Liver (tissue), 8 donors: ENCODE measurements at regions not wholly inside any gene's neighbourhood (a gene's known extent, or its start where the extent isn't known, plus 50 kb on each side); places are given as distances from the start of the nearest gene placed in this dataset.

ENCODE experiments used
- DNase-seq: peaks from one replicate; pipeline ENCODE4 v3.0.0-alpha.2; 2017; ENCODE audit warnings: low spot score
- H3K27ac ChIP-seq, 2 donors: one replicate each; pipeline ENCODE4 v1.7.0; 2013; ENCODE audit warnings: inconsistent platforms in 2 of 2, low read length in 2 of 2, control low read depth in 1 of 2, low read depth in 1 of 2, mild to moderate bottlenecking in 1 of 2
- H3K27me3 ChIP-seq, 4 donors: one replicate each; pipeline versions ENCODE4 v1.6.1 to v1.7.0; 2013; ENCODE audit warnings: low read length in 3 of 4, inconsistent platforms in 1 of 4, mild to moderate bottlenecking in 1 of 4, moderate library complexity in 1 of 4; ENCODE audit not compliant: control insufficient read depth in 4 of 4, insufficient read depth in 4 of 4
- H3K36me3 ChIP-seq, 4 donors: one replicate each; pipeline versions ENCODE4 v1.6.1 to v1.7.0; 2013; ENCODE audit warnings: low read length in 3 of 4, mild to moderate bottlenecking in 3 of 4, low read depth in 1 of 4, moderate library complexity in 1 of 4; ENCODE audit not compliant: control insufficient read depth in 4 of 4, insufficient read depth in 3 of 4
- H3K4me1 ChIP-seq, 4 donors: one replicate each; pipeline versions ENCODE4 v1.6.1 to v1.7.0; 2013; ENCODE audit warnings: low read length in 3 of 4, mild to moderate bottlenecking in 3 of 4, moderate library complexity in 1 of 4; ENCODE audit not compliant: control insufficient read depth in 4 of 4, insufficient read depth in 4 of 4
- H3K4me3 ChIP-seq, 3 donors: one replicate each; pipeline versions ENCODE4 v1.6.1 to v1.7.0; 2013; ENCODE audit warnings: low read length in 3 of 3, control low read depth in 1 of 3, low read depth in 1 of 3, mild to moderate bottlenecking in 1 of 3
- H3K9ac ChIP-seq, 2 donors: one replicate each; pipeline ENCODE4 v1.7.0; 2013; ENCODE audit warnings: low read length in 2 of 2, mild to moderate bottlenecking in 2 of 2, moderate library complexity in 2 of 2, control low read depth in 1 of 2, low read depth in 1 of 2
- H3K9me3 ChIP-seq, 4 donors: one replicate each; pipeline versions ENCODE4 v1.6.1 to v1.7.0; 2013; ENCODE audit warnings: low read length in 3 of 4; ENCODE audit not compliant: control insufficient read depth in 4 of 4
- ATF3 ChIP-seq: IDR thresholded peaks from 2 replicates; pipeline ENCODE4 v1.6.1; 2016; ENCODE audit warnings: antibody characterized with exemption
- CTCF ChIP-seq: fragments of 150-350 bp; IDR thresholded peaks from 2 replicates; pipeline ENCODE4 v1.5.1; 2017; ENCODE audit warnings: improper control_type of control experiment, low read depth, low read length; ENCODE audit not compliant: missing input control
- EGR1 ChIP-seq, 2 donors: IDR thresholded peaks; 2 replicates each; pipeline ENCODE4 v1.6.1; 2016 to 2018; ENCODE audit warnings: antibody characterized with exemption in 2 of 2, low read depth in 2 of 2
- FOXA1 ChIP-seq: IDR thresholded peaks from 2 replicates; pipeline ENCODE4 v1.6.1; 2016; ENCODE audit warnings: antibody characterized with exemption
- FOXA2 ChIP-seq: IDR thresholded peaks from 2 replicates; pipeline ENCODE4 v1.6.1; 2016; ENCODE audit warnings: antibody characterized with exemption
- GABPA ChIP-seq, 2 donors: IDR thresholded peaks in 1 of 2; conservative IDR thresholded peaks in 1 of 2; 2 replicates each; pipeline ENCODE4 v1.6.1; 2016; ENCODE audit warnings: antibody characterized with exemption in 2 of 2, mild to moderate bottlenecking in 1 of 2, moderate library complexity in 1 of 2
- HNF4A ChIP-seq, 2 donors: conservative IDR thresholded peaks; 2 replicates each; pipeline ENCODE4 v1.6.1; 2016; ENCODE audit warnings: antibody characterized with exemption in 2 of 2, mild to moderate bottlenecking in 2 of 2
- JUND ChIP-seq, 2 donors: IDR thresholded peaks; 2 replicates each; pipeline ENCODE4 v1.6.1; 2016; ENCODE audit warnings: antibody characterized with exemption in 2 of 2
- MAX ChIP-seq: IDR thresholded peaks from 2 replicates; pipeline ENCODE4 v1.6.1; 2016; ENCODE audit warnings: antibody characterized with exemption
- NR2F2 ChIP-seq: IDR thresholded peaks from 2 replicates; pipeline ENCODE4 v1.6.1; 2016; ENCODE audit warnings: antibody characterized with exemption
- RAD21 ChIP-seq, 2 donors: IDR thresholded peaks; 2 replicates each; pipeline ENCODE4 v1.6.1; 2016; ENCODE audit warnings: antibody characterized with exemption in 2 of 2, mild to moderate bottlenecking in 2 of 2
- RXRA ChIP-seq, 2 donors: IDR thresholded peaks; 2 replicates each; pipeline ENCODE4 v1.6.1; 2017 to 2018; ENCODE audit warnings: antibody characterized with exemption in 2 of 2, mild to moderate bottlenecking in 1 of 2
- SP1 ChIP-seq: IDR thresholded peaks from 2 replicates; pipeline ENCODE4 v1.6.1; 2018; ENCODE audit warnings: antibody characterized with exemption, mild to moderate bottlenecking
- TAF1 ChIP-seq: conservative IDR thresholded peaks from 2 replicates; pipeline ENCODE4 v1.6.1; 2016; ENCODE audit warnings: antibody characterized with exemption, mild to moderate bottlenecking
- YY1 ChIP-seq: IDR thresholded peaks from 2 replicates; pipeline ENCODE4 v1.6.1; 2016; ENCODE audit warnings: antibody characterized with exemption, mild to moderate bottlenecking
- ZBTB33 ChIP-seq: IDR thresholded peaks from 2 replicates; pipeline ENCODE4 v1.6.1; 2016; ENCODE audit warnings: antibody characterized with exemption
- WGBS: extraction: QIAGEN DNeasy Blood & Tissue Kit; methylation state at CpG from one replicate; pipeline ENCODE4 v1.1.7; 2013; 5-methylcytosine and 5-hydroxymethylcytosine counted together
- TF ChIP-seq, protein P1 (sequence below): IDR thresholded peaks from 2 replicates; pipeline ENCODE4 v1.6.1; 2016; ENCODE audit warnings: antibody characterized with exemption, mild to moderate bottlenecking
- donor health status: healthy.
- donor health status: healthy.
- donor health status: healthy.
- donor health status: healthy.
- donor health status: healthy.

DNA sequence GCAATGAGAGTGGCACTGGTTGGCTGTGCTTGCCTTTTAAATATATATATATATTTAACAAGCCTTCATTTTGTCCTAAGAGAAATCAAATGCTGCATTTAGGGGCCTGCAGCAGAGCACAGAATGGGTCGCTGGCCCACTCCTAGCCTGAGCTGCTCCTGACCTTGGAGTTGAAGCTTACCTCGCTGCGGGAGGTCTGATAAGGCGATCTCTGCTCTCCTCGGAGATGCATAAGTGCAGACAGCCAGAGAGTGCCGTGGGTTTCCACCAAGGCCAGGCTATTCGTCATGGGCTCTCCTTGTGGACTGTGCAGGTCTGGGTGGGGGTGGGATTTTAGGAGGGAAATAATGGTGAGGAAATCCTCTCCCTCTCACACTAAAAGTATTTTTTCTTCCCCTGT lies 99.5 kb upstream of the IKZF1 start (continued):
- TF ChIP-seq MAX (no peak), HNF4A (conservative IDR thresholded peaks at IDR 0.05) (no peak), YY1 (no peak), TAF1 (no peak), FOXA2 (no peak), EGR1 (IDR thresholded peaks at IDR 0.05; ENCODE audit: low read depth in 2 of 2) (no peak), ZBTB33 (no peak), RXRA (IDR thresholded peaks at IDR 0.05) (no peak)

DNA sequence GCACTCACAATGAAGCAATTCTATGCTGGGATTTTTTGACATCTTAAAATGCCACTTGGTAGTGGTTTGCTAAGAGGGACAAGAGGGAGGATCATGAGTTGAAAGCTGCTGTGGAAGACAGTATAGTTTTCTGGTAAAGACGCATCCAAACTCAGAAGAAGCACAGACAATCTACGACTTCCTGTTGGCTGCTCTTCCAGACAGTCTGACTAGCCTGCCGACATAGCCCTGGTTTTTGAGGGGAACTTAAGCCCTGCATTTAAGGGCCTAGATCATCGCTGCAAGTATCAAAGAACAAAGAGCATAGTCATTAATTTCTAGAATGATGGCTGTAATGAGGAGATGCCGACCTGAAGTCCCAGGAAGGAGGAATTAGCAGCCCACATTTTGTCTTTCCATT lies 99.9 kb upstream of the IKZF1 start:
- H3K4me1 ChIP-seq: no peaks in the 10 kb centered on the region
- no peak for DNase-seq
- H3K9me3 ChIP-seq: no peaks in the 10 kb centered on the region
- no peaks in the 10 kb centered on the region for H3K27me3 ChIP-seq
- H3K36me3 ChIP-seq: no peaks in the 10 kb centered on the region
- H3K9ac ChIP-seq: no peak overlapping the region
- no peak overlapping the region for H3K27ac ChIP-seq
- no peak for TF ChIP-seq NR2F2
- no peak for TF ChIP-seq RXRA (IDR thresholded peaks at IDR 0.05)
- TF ChIP-seq CTCF: no peak
- TF ChIP-seq MAX: no peak
- TF ChIP-seq GABPA (IDR thresholded peaks at IDR 0.05 in 1 of 2, conservative IDR thresholded peaks at IDR 0.05 in 1 of 2): no peak
- TF ChIP-seq, protein P1, sequence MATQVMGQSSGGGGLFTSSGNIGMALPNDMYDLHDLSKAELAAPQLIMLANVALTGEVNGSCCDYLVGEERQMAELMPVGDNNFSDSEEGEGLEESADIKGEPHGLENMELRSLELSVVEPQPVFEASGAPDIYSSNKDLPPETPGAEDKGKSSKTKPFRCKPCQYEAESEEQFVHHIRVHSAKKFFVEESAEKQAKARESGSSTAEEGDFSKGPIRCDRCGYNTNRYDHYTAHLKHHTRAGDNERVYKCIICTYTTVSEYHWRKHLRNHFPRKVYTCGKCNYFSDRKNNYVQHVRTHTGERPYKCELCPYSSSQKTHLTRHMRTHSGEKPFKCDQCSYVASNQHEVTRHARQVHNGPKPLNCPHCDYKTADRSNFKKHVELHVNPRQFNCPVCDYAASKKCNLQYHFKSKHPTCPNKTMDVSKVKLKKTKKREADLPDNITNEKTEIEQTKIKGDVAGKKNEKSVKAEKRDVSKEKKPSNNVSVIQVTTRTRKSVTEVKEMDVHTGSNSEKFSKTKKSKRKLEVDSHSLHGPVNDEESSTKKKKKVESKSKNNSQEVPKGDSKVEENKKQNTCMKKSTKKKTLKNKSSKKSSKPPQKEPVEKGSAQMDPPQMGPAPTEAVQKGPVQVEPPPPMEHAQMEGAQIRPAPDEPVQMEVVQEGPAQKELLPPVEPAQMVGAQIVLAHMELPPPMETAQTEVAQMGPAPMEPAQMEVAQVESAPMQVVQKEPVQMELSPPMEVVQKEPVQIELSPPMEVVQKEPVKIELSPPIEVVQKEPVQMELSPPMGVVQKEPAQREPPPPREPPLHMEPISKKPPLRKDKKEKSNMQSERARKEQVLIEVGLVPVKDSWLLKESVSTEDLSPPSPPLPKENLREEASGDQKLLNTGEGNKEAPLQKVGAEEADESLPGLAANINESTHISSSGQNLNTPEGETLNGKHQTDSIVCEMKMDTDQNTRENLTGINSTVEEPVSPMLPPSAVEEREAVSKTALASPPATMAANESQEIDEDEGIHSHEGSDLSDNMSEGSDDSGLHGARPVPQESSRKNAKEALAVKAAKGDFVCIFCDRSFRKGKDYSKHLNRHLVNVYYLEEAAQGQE: no peak
- TF ChIP-seq YY1: no peak
- TF ChIP-seq FOXA1: no peak
- TF ChIP-seq ATF3: no peak
- TF ChIP-seq JUND (IDR thresholded peaks at IDR 0.05): no peak
- no peak for TF ChIP-seq TAF1
- no peak for TF ChIP-seq EGR1 (IDR thresholded peaks at IDR 0.05; ENCODE audit: low read depth in 2 of 2)
- no peak for TF ChIP-seq SP1
- TF ChIP-seq HNF4A (conservative IDR thresholded peaks at IDR 0.05): no peak
- no peak for TF ChIP-seq ZBTB33
- no peak for TF ChIP-seq RAD21 (IDR thresholded peaks at IDR 0.05)
- WGBS: 65% methylated on average over 5 of the region's 5 CpGs
- H3K4me3 ChIP-seq: no peak overlapping the region
